Activated CD8-positive, alpha-beta T cell treated with anti-CD3 and anti-CD28 coated beads for 36 hours (primary cell): ENCODE measurements at regions not wholly inside any gene's neighbourhood (a gene's known extent, or its start where the extent isn't known, plus 50 kb on each side); places are given as distances from the start of the nearest gene placed in this dataset.

Source experiments
- ATAC-seq: fragments of 200-7000 bp; cut with Tn5 transposase; one replicate; pipeline ENCODE4 v1.10.0; 2021; ENCODE audit warnings: mild to moderate bottlenecking, moderate library complexity
- CTCF ChIA-PET: fragments of 350-600 bp; sonication (Branson Sonifier 250); formaldehyde crosslinking; loops from one replicate; lab custom pipeline; 2021; ENCODE audit warnings: antibody characterized with exemption; lab: Charles Lee
- POLR2A ChIA-PET: fragments of 350-600 bp; sonication (Branson Sonifier 250); formaldehyde crosslinking; loops from one replicate; lab custom pipeline; 2021; ENCODE audit warnings: antibody characterized with exemption; lab: Charles Lee
- DNase-seq: peaks from one replicate; pipeline ENCODE4 v3.0.0-alpha.2; 2020
- H3K27ac Mint-ChIP-seq: one replicate; pipeline ENCODE4 v1.8.0; 2021; ENCODE audit warnings: mild to moderate bottlenecking, mixed read lengths
- H3K27me3 Mint-ChIP-seq: one replicate; pipeline ENCODE4 v1.8.0; 2021; ENCODE audit warnings: mixed read lengths
- H3K36me3 Mint-ChIP-seq: one replicate; pipeline ENCODE4 v1.8.0; 2021; ENCODE audit warnings: low read depth, mixed read lengths
- H3K4me1 Mint-ChIP-seq: one replicate; pipeline ENCODE4 v1.8.0; 2021; ENCODE audit warnings: low read depth, mixed read lengths
- H3K4me3 Mint-ChIP-seq: one replicate; pipeline ENCODE4 v1.8.0; 2021; ENCODE audit warnings: mild to moderate bottlenecking, moderate library complexity, mixed read lengths
- H3K9me3 Mint-ChIP-seq: one replicate; pipeline ENCODE4 v1.8.0; 2021; ENCODE audit warnings: mixed read lengths
- CTCF ChIP-seq: fragments of 200-600 bp; IDR thresholded peaks from one replicate; pipeline ENCODE4 v1.8.0; 2022; ENCODE audit warnings: antibody characterized with exemption, mild to moderate bottlenecking
- intact Hi-C: fragments of 100-400 bp; cut with micrococcal nuclease; formaldehyde crosslinking; loops from one replicate; pipeline ENCODE4 v1.10.0; 2022

GRCh38 chr6:147852772-147853171 lies 344.3 kb downstream of the SAMD5 start:
- intact Hi-C loops: no loop called here
- Mint-ChIP-seq H3K4me1 (no peaks in the 10 kb centered on the region), H3K36me3 (no peaks in the 10 kb centered on the region), H3K27me3 (no peaks in the 10 kb centered on the region), H3K27ac (no peak overlapping the region), H3K9me3 (no peaks in the 10 kb centered on the region), H3K4me3 (no peak overlapping the region)
- DNase-seq (no peak), ATAC-seq (no peak)
- TF ChIP-seq CTCF: no peak
- ChIA-PET CTCF (no interaction called here), POLR2A (no interaction called here)

GRCh38 chr6:147853574-147853973 lies 345.1 kb downstream of the SAMD5 start:
- Mint-ChIP-seq H3K4me1 (no peaks in the 10 kb centered on the region), H3K36me3 (no peaks in the 10 kb centered on the region), H3K27ac (no peak overlapping the region), H3K27me3 (no peaks in the 10 kb centered on the region), H3K4me3 (no peak overlapping the region), H3K9me3 (no peaks in the 10 kb centered on the region)
- ATAC-seq: no peak
- no peak for TF ChIP-seq CTCF
- intact Hi-C loops: no loop called here
- DNase-seq: no peak
- ChIA-PET POLR2A (no interaction called here), CTCF (no interaction called here)

GRCh38 chr6:147855803-147856482 lies 347.5 kb downstream of the SAMD5 start:
- no peak overlapping the region for H3K4me3 Mint-ChIP-seq
- ChIA-PET CTCF (interaction anchor here (0.5 kb wide), 1 partner anchor 27 kb away, joined by 3 read pairs; no protein-coding TSS in a partner anchor), POLR2A (no interaction called here)
- no peak for TF ChIP-seq CTCF
- H3K4me1 Mint-ChIP-seq: no peaks in the 10 kb centered on the region
- no peaks in the 10 kb centered on the region for H3K9me3 Mint-ChIP-seq
- intact Hi-C loops: no loop called here
- no peak overlapping the region for H3K27ac Mint-ChIP-seq
- no peaks in the 10 kb centered on the region for H3K36me3 Mint-ChIP-seq
- ATAC-seq (no peak), DNase-seq (no peak)
- H3K27me3 Mint-ChIP-seq: no peaks in the 10 kb centered on the region

GRCh38 chr6:147856687-147857086 lies 348.2 kb downstream of the SAMD5 start:
- ChIA-PET CTCF (interaction anchor here (0.5 kb wide), 1 partner anchor 27 kb away, joined by 3 read pairs; no protein-coding TSS in a partner anchor), POLR2A (interaction anchor here (0.9 kb wide), 1 partner anchor 12 kb away, joined by 3 read pairs; no protein-coding TSS in a partner anchor)
- DNase-seq (no peak), ATAC-seq (no peak)
- TF ChIP-seq CTCF: no peak
- no peaks in the 10 kb centered on the region for H3K36me3 Mint-ChIP-seq
- no peak overlapping the region for H3K27ac Mint-ChIP-seq
- H3K4me3 Mint-ChIP-seq: no peak overlapping the region
- H3K4me1 Mint-ChIP-seq: no peaks in the 10 kb centered on the region
- no peaks in the 10 kb centered on the region for H3K27me3 Mint-ChIP-seq
- H3K9me3 Mint-ChIP-seq: no peaks in the 10 kb centered on the region
- intact Hi-C loops: no loop called here

- H3K27me3 Mint-ChIP-seq: no peaks in the 10 kb centered on the region
- DNase-seq (no peak), ATAC-seq (no peak)
- H3K9me3 Mint-ChIP-seq: no peaks in the 10 kb centered on the region
- TF ChIP-seq CTCF: no peak
- no peaks in the 10 kb centered on the region for H3K4me1 Mint-ChIP-seq
- POLR2A ChIA-PET: no interaction called here
- intact Hi-C loops: no loop called here
- CTCF ChIA-PET: no interaction called here
- no peaks in the 10 kb centered on the region for H3K36me3 Mint-ChIP-seq
- no peak overlapping the region for H3K4me3 Mint-ChIP-seq
- no peak overlapping the region for H3K27ac Mint-ChIP-seq
Observed at GRCh38 chr6:147858421-147858820, 349.9 kb downstream of the SAMD5 start.
